ENCODE measurements at regions not wholly inside any gene's neighbourhood (a gene's known extent, or its start where the extent isn't known, plus 50 kb on each side); places are given as distances from the start of the nearest gene placed in this dataset.
"Not testable (repeated sequence)": the region's sequence is repeated elsewhere in the genome, so short reads cannot be mapped to it uniquely, and the experiment has no call there.

GRCh38 chr5:112472614-112473013, 53.5 kb upstream of the EPB41L4A start:
- no peak for DNase-seq

- DNase-seq = no peak
These were observed 54.9 kb upstream of the EPB41L4A start for GRCh38 chr5:112473989-112474388.

GRCh38 chr5:112475747-112476365, 56.8 kb upstream of the EPB41L4A start:
- no peak for DNase-seq

GRCh38 chr5:112479418-112479817, 60.3 kb upstream of the EPB41L4A start:
- no peak for DNase-seq

- no peak for DNase-seq
These were observed 61.4 kb upstream of the EPB41L4A start for GRCh38 chr5:112480501-112480900.

GRCh38 chr5:112483704-112484103, 64.6 kb upstream of the EPB41L4A start:
- no peak for DNase-seq

- DNase-seq = no peak
These were observed 66.9 kb upstream of the EPB41L4A start for GRCh38 chr5:112485934-112486355.

- no peak for DNase-seq
These were observed 72.2 kb upstream of the EPB41L4A start for GRCh38 chr5:112491257-112491656.

- DNase-seq = peak; percentile 2
These were observed 73.2 kb upstream of the EPB41L4A start for GRCh38 chr5:112492291-112492690.

- DNase-seq = not testable (repeated sequence)
These were observed 84.8 kb upstream of the EPB41L4A start for GRCh38 chr5:112503749-112504501.

- DNase-seq = not testable (repeated sequence)
These were observed 90.0 kb upstream of the EPB41L4A start for GRCh38 chr5:112509097-112509496.

GRCh38 chr5:112511920-112512319, 92.8 kb upstream of the EPB41L4A start:
- DNase-seq = no peak

- DNase-seq = no peak
These were observed 93.8 kb upstream of the EPB41L4A start for GRCh38 chr5:112512901-112513300.

GRCh38 chr5:112514111-112514510, 95.0 kb upstream of the EPB41L4A start:
- DNase-seq = no peak

- not testable (repeated sequence) for DNase-seq
These were observed 101.4 kb upstream of the EPB41L4A start for GRCh38 chr5:112520474-112520873.

- not testable (repeated sequence) for DNase-seq
These were observed 104.0 kb upstream of the EPB41L4A start for GRCh38 chr5:112522891-112523673.

- DNase-seq = not testable (repeated sequence)
These were observed 104.7 kb upstream of the EPB41L4A start for GRCh38 chr5:112523674-112524263.

- no peak for DNase-seq
These were observed 106.1 kb upstream of the EPB41L4A start for GRCh38 chr5:112525217-112525616.

GRCh38 chr5:112528928-112529327, 109.9 kb upstream of the EPB41L4A start:
- DNase-seq = no peak

- no peak for DNase-seq
These were observed 110.4 kb upstream of the EPB41L4A start for GRCh38 chr5:112529525-112529924.

- DNase-seq = no peak
These were observed 113.7 kb upstream of the EPB41L4A start for GRCh38 chr5:112532654-112533360.

GRCh38 chr5:112533362-112533761, 114.3 kb upstream of the EPB41L4A start:
- DNase-seq = no peak

Measured in NCI-H2081 treated with DMSO at 0.1 percent for 48 hours (cell line).